IMR-90 (cell line): ENCODE measurements at regions not wholly inside any gene's neighbourhood (a gene's known extent, or its start where the extent isn't known, plus 50 kb on each side); places are given as distances from the start of the nearest gene placed in this dataset.

ENCODE experiments used
- ATAC-seq: fragments of 200-7000 bp; cut with Tn5 transposase; 2 replicates; pipeline ENCODE4 v1.9.1; 2020; ENCODE audit warnings: low read depth, mild to moderate bottlenecking, moderate library complexity
- BruUV-seq: library from RNA; stranded (reverse); fragments of 400-500 nt; replicated peaks from 2 replicates; lab custom pipeline; 2021; lab: Mats Ljungman, UMichigan
- CTCF ChIA-PET: fragments of 300-600 bp; formaldehyde crosslinking; extraction: SDS; loops from one replicate; lab custom pipeline; 2021; ENCODE audit warnings: antibody characterized with exemption; lab: Yijun Ruan, JAX
- POLR2A ChIA-PET: fragments of 300-600 bp; sonication (Branson Sonifier 250); formaldehyde crosslinking; loops from one replicate; lab custom pipeline; 2022; ENCODE audit warnings: antibody characterized with exemption; ENCODE audit not compliant: unreplicated experiment; lab: Charles Lee
- DNase-seq: peaks from one replicate; pipeline ENCODE4 v3.0.0; 2013
- H2AFZ ChIP-seq: replicated peaks from 2 replicates; pipeline ENCODE3; 2013; ENCODE audit warnings: low read length, mild to moderate bottlenecking; ENCODE audit not compliant: poor library complexity
- H2AK5ac ChIP-seq: 2 replicates; pipeline ENCODE4 v1.6.1; 2013; ENCODE audit warnings: low read depth, low read length, inconsistent platforms
- H2AK9ac ChIP-seq: replicated peaks from 2 replicates; pipeline ENCODE3; 2013; ENCODE audit warnings: mild to moderate bottlenecking, low read depth, low read length, moderate library complexity; ENCODE audit not compliant: poor library complexity
- H2BK120ac ChIP-seq: 2 replicates; pipeline ENCODE4 v1.6.1; 2013; ENCODE audit warnings: low read depth, low read length, inconsistent platforms
- H2BK15ac ChIP-seq: 3 replicates; pipeline ENCODE4 v1.6.1; 2013; ENCODE audit warnings: low read depth, low read length, inconsistent platforms
- H2BK20ac ChIP-seq: 2 replicates; pipeline ENCODE4 v1.6.1; 2013; ENCODE audit warnings: low read depth, mild to moderate bottlenecking, inconsistent platforms, low read length, moderate library complexity
- H2BK5ac ChIP-seq: 2 replicates; pipeline ENCODE4 v1.6.1; 2013; ENCODE audit warnings: mild to moderate bottlenecking, low read depth, low read length, inconsistent platforms; ENCODE audit not compliant: poor library complexity, severe bottlenecking
- H3K14ac ChIP-seq: replicated peaks from 2 replicates; pipeline ENCODE4 v1.6.1; 2013; ENCODE audit warnings: low read depth, low read length, inconsistent platforms
- H3K18ac ChIP-seq: 2 replicates; pipeline ENCODE4 v1.6.1; 2013; ENCODE audit warnings: low read depth, low read length, control low read depth
- H3K23ac ChIP-seq: 2 replicates; pipeline ENCODE4 v1.6.1; 2013; ENCODE audit warnings: low read depth, low read length, inconsistent platforms
- H3K27ac ChIP-seq: 2 replicates; pipeline ENCODE4 v1.5.1; 2013; ENCODE audit warnings: mild to moderate bottlenecking, control low read depth, low read length; ENCODE audit not compliant: insufficient read depth
- H3K27me3 ChIP-seq: 2 replicates; pipeline ENCODE4 v1.6.1; 2013; ENCODE audit warnings: low read length; ENCODE audit not compliant: control insufficient read depth, insufficient read depth
- H3K36me3 ChIP-seq: 2 replicates; pipeline ENCODE4 v1.6.1; 2013; ENCODE audit warnings: low read length, mixed read lengths; ENCODE audit not compliant: control insufficient read depth, insufficient read depth
- H3K4ac ChIP-seq: 2 replicates; pipeline ENCODE4 v1.6.1; 2013; ENCODE audit warnings: low read depth, low read length, inconsistent platforms
- H3K4me1 ChIP-seq: 2 replicates; pipeline ENCODE4 v1.6.1; 2013; ENCODE audit warnings: low read length, mixed read lengths; ENCODE audit not compliant: control insufficient read depth, insufficient read depth
- H3K4me2 ChIP-seq: 2 replicates; pipeline ENCODE4 v1.6.1; 2013; ENCODE audit warnings: low read depth, mild to moderate bottlenecking, control low read depth, low read length, moderate library complexity
- H3K4me3 ChIP-seq: 2 replicates; pipeline ENCODE4 v1.5.1; 2013; ENCODE audit warnings: low read depth, mild to moderate bottlenecking, control low read depth, low read length, moderate library complexity; ENCODE audit not compliant: insufficient read depth
- H3K56ac ChIP-seq: 2 replicates; pipeline ENCODE4 v1.6.1; 2013; ENCODE audit warnings: low read length, inconsistent platforms; ENCODE audit not compliant: insufficient read depth; ENCODE audit errors: extremely low read depth
- H3K79me1 ChIP-seq, 2 experiments: 2 replicates each; pipeline ENCODE4 v1.6.1; 2013; ENCODE audit warnings: low read length in 2 of 2, inconsistent platforms in 1 of 2, low read depth in 1 of 2
- H3K9ac ChIP-seq: 2 replicates; pipeline ENCODE4 v1.6.1; 2013; ENCODE audit warnings: low read depth, low read length, control low read depth
- H3K9me1 ChIP-seq: 2 replicates; pipeline ENCODE4 v1.6.1; 2013; ENCODE audit warnings: low read length, inconsistent platforms; ENCODE audit not compliant: insufficient read depth
- H3K9me3 ChIP-seq: 2 replicates; pipeline ENCODE4 v1.6.1; 2013; ENCODE audit warnings: low read length; ENCODE audit not compliant: control insufficient read depth, insufficient read depth
- H4K20me1 ChIP-seq: 2 replicates; pipeline ENCODE4 v1.6.1; 2013; ENCODE audit warnings: low read length, inconsistent platforms; ENCODE audit not compliant: insufficient read depth
- H4K5ac ChIP-seq: 2 replicates; pipeline ENCODE4 v1.6.1; 2013; ENCODE audit warnings: mild to moderate bottlenecking, low read depth, low read length, control low read depth
- H4K8ac ChIP-seq, 2 experiments: 2 replicates each; pipeline ENCODE4 v1.6.1; 2013; ENCODE audit warnings: low read depth in 2 of 2, low read length in 2 of 2, control low read depth in 1 of 2, inconsistent platforms in 1 of 2
- H4K91ac ChIP-seq: 2 replicates; pipeline ENCODE4 v1.6.1; 2013; ENCODE audit warnings: low read depth, low read length, inconsistent platforms; ENCODE audit not compliant: insufficient read depth
- BHLHE40 ChIP-seq: fragments of 150-350 bp; IDR thresholded peaks from 2 replicates; pipeline ENCODE4 v1.6.1; 2016; ENCODE audit warnings: mild to moderate bottlenecking, low read depth, low read length
- MAZ ChIP-seq: IDR thresholded peaks from 2 replicates; pipeline ENCODE4 v1.6.1; 2012; ENCODE audit warnings: low read depth, mild to moderate bottlenecking, low read length, improper control_type of control experiment, moderate library complexity, borderline replicate concordance
- RAD21 ChIP-seq: IDR thresholded peaks from 2 replicates; pipeline ENCODE4 v1.6.1; 2012; ENCODE audit warnings: low read length, improper control_type of control experiment
- WGBS, 2 experiments: methylation state at CpG; one replicate each; pipeline versions ENCODE4 v1.1.5 to v1.1.7; 2013; ENCODE audit warnings: missing lambda C conversion rate in 2 of 2; ENCODE audit not compliant: insufficient read length in 1 of 2; ENCODE audit errors: extremely low coverage in 2 of 2; 5-methylcytosine and 5-hydroxymethylcytosine counted together
- dilution Hi-C: fragments of 300-500 bp; cut with HindIII; formaldehyde crosslinking; loops from one replicate; pipeline ENCODE4 v1.14.3; 2018; ENCODE audit warnings: low sequenced_read_pairs; ENCODE audit not compliant: unreplicated experiment
- in situ Hi-C: fragments of 300-500 bp; cut with MboI; formaldehyde crosslinking; loops from 3 replicates; pipeline ENCODE4 v1.14.3; 2019; ENCODE audit warnings: low sequenced_read_pairs, inconsistent platforms, mixed read lengths
- intact Hi-C: fragments of 100-400 bp; cut with micrococcal nuclease; formaldehyde crosslinking; loops from 2 replicates; pipeline ENCODE4 v1.10.0; 2022

DNA sequence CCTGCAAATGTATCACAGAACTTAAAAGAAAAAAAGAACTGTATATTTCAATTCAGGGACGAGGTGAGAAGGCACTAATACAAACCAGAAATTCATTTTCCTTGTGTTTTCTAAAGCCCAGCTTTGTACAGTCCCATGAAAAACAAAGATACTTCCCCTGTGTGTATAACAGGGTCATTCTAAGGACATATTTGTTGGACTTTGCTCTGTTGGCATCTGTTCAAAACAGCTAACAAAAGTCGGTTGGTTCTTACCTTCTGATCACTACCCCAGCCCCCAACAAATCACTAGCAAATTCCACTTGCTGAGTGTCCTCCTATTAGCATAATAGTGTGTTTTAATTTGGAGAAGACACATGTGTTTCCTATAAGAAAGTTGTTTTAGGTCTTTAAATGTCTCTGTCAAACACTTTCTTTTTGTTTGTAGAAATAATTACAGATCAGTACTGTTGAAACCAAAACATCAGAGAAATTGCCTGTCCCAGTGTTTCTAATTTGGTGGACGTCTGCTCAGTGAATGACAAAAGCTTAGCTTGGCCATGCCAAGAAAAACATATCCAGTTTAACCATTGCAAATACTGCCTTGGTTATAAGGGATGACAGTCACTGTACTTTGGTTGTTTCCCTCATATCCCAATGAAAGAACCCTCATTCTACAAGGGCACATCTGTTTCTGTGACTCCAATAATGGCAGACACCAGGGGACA lies 480.5 kb downstream of the EBF1 start:
- ATAC-seq (no peak), DNase-seq (no peak)
- H3K27ac ChIP-seq = no peak overlapping the region
- H2BK5ac ChIP-seq = no peak overlapping the region
- ChIA-PET CTCF (no interaction called here), POLR2A (no interaction called here)
- H3K9ac ChIP-seq = no peak overlapping the region
- H3K4me1 ChIP-seq = no peaks in the 10 kb centered on the region
- H3K4me3 ChIP-seq = no peak overlapping the region
- H3K36me3 ChIP-seq = no peaks in the 10 kb centered on the region
- no peaks in the 10 kb centered on the region for H3K79me1 ChIP-seq
- no peak overlapping the region for H2AFZ ChIP-seq
- H3K9me3 ChIP-seq = no peaks in the 10 kb centered on the region
- no peak overlapping the region for H2BK20ac ChIP-seq
- no TSS peak for BruUV-seq
- intact Hi-C loops (no loop called here), in situ Hi-C loops (no loop called here), dilution Hi-C loops (no loop called here)
- no peaks in the 10 kb centered on the region for H3K9me1 ChIP-seq
- no peaks in the 10 kb centered on the region for H4K20me1 ChIP-seq
- no peaks in the 10 kb centered on the region for H3K27me3 ChIP-seq
- no peak overlapping the region for H3K18ac ChIP-seq
- H4K5ac ChIP-seq = no peak overlapping the region
- H3K23ac ChIP-seq = no peak overlapping the region
- no peak overlapping the region for H2AK5ac ChIP-seq
- no peak overlapping the region for H2BK15ac ChIP-seq
- H4K8ac ChIP-seq = no peak overlapping the region
- no peak for TF ChIP-seq RAD21
- no peak for TF ChIP-seq MAZ
- TF ChIP-seq BHLHE40 = no peak
- no peak overlapping the region for H3K14ac ChIP-seq
- WGBS, 2 experiments = no CpG with 5 or more reads among the region's 3 CpGs
- no peak overlapping the region for H3K4me2 ChIP-seq
- H4K91ac ChIP-seq = no peak overlapping the region
- no peak overlapping the region for H2AK9ac ChIP-seq
- H3K4ac ChIP-seq = no peak overlapping the region
- no peak overlapping the region for H3K56ac ChIP-seq
- no peak overlapping the region for H2BK120ac ChIP-seq
